H1 (cell line): ENCODE measurements at regions not wholly inside any gene's neighbourhood (a gene's known extent, or its start where the extent isn't known, plus 50 kb on each side); places are given as distances from the start of the nearest gene placed in this dataset.

Experiments used
- BRCA1 ChIP-seq: IDR thresholded peaks from 2 replicates; pipeline ENCODE4 v1.6.1; 2012; ENCODE audit warnings: low read depth, low read length, improper control_type of control experiment
- CHD1 ChIP-seq: IDR thresholded peaks from 2 replicates; pipeline ENCODE4 v1.6.1; 2012; ENCODE audit warnings: low read depth, low read length, improper control_type of control experiment
- CHD7 ChIP-seq: fragments of 300-600 bp; sonication (generic); IDR thresholded peaks from 2 replicates; pipeline ENCODE4 v1.7.1; 2012; ENCODE audit warnings: low read length, moderate library complexity, mild to moderate bottlenecking, inconsistent platforms; ENCODE audit not compliant: insufficient replicate concordance
- EZH2 ChIP-seq: fragments of 200-600 bp; sonication (generic); IDR thresholded peaks from 2 replicates; pipeline ENCODE4 v1.7.1; 2012; ENCODE audit warnings: low read depth, mild to moderate bottlenecking, moderate library complexity, low read length, inconsistent platforms; ENCODE audit not compliant: severe bottlenecking
- HDAC2 ChIP-seq, 2 experiments: fragments of 300-600 bp in 1 of 2; sonication (generic) in 1 of 2; IDR thresholded peaks; 2 replicates each; pipeline ENCODE4 v1.6.1; 2011 to 2012; ENCODE audit warnings: low read depth in 2 of 2, low read length in 2 of 2, mild to moderate bottlenecking in 2 of 2, moderate library complexity in 2 of 2, borderline replicate concordance in 1 of 2, inconsistent platforms in 1 of 2
- JUN ChIP-seq: IDR thresholded peaks from 2 replicates; pipeline ENCODE4 v1.6.1; 2011; ENCODE audit warnings: low read depth, mild to moderate bottlenecking, improper control_type of control experiment, low read length
- KDM1A ChIP-seq: fragments of 200-600, 300-600 bp; sonication (generic); IDR thresholded peaks from 2 replicates; pipeline ENCODE4 v1.7.1; 2016; ENCODE audit warnings: mild to moderate bottlenecking, low read length, borderline replicate concordance
- NANOG ChIP-seq: IDR thresholded peaks from 2 replicates; pipeline ENCODE4 v1.6.1; 2011; ENCODE audit warnings: low read length, low read depth, mild to moderate bottlenecking, inconsistent platforms; ENCODE audit not compliant: insufficient read depth, poor library complexity, severe bottlenecking
- RNF2 ChIP-seq: fragments of 200-900, 300-1000 bp; sonication (generic); IDR thresholded peaks from 2 replicates; pipeline ENCODE4 v1.7.1; 2016; ENCODE audit warnings: borderline replicate concordance, low read depth, mild to moderate bottlenecking, antibody characterized with exemption, low read length; ENCODE audit not compliant: poor library complexity, severe bottlenecking; ENCODE audit errors: missing control alignments
- RXRA ChIP-seq: IDR thresholded peaks from 2 replicates; pipeline ENCODE4 v1.6.1; 2011; ENCODE audit warnings: low read depth, mild to moderate bottlenecking, low read length, moderate library complexity; ENCODE audit not compliant: insufficient read depth
- ZNF274 ChIP-seq: IDR thresholded peaks from 2 replicates; pipeline ENCODE4 v1.7.0; 2012; ENCODE audit warnings: low read length, borderline replicate concordance; ENCODE audit errors: extremely low read depth

- TF ChIP-seq CHD7 (no peak), RXRA (no peak), CHD1 (no peak), NANOG (no peak), BRCA1 (no peak), HDAC2 (IDR thresholded peaks at IDR 0.05; ENCODE audit: borderline replicate concordance in 1 of 2, low read depth in 2 of 2, low read length in 2 of 2) (no peak), ZNF274 (no peak), EZH2 (no peak), RNF2 (no peak), JUN (no peak), KDM1A (no peak)
Measured at GRCh38 chr4:182073278-182073677, 169.9 kb upstream of the TENM3 start (continued).
